ENCODE measurements at regions not wholly inside any gene's neighbourhood (a gene's known extent, or its start where the extent isn't known, plus 50 kb on each side); places are given as distances from the start of the nearest gene placed in this dataset.
"Not testable (repeated sequence)": the region's sequence is repeated elsewhere in the genome, so short reads cannot be mapped to it uniquely, and the experiment has no call there.

DNA sequence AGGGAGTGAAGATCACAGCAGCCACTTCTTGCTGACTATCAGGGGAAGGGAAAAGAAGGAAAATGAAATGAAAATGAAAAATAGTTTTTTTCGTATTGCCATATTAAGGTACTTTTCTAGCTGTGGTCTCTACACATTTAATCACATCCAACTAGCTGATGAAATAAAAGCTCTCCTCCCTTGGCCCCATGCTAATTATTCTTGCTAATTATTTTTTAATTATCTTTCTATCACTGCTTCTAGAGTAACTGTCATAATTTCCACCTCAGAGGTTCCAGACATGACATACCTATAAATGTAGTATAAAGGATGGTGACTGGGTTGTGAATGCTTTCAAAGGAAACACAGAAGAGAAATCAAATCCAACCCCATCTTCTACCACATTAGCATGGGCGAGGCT lies 334.1 kb upstream of the MAN1A1 start:
- no peaks in the 10 kb centered on the region for H3K9me3 Mint-ChIP-seq
- no peak for DNase-seq
- H3K4me1 Mint-ChIP-seq (ENCODE audit: low read depth), result no peaks in the 10 kb centered on the region
- no peaks in the 10 kb centered on the region for H3K27me3 Mint-ChIP-seq
- intact Hi-C loops (cut with micrococcal nuclease), result no loop called here
- H3K27ac Mint-ChIP-seq, result no peak overlapping the region
- no peaks in the 10 kb centered on the region for H3K36me3 Mint-ChIP-seq
- no peak overlapping the region for H3K4me3 Mint-ChIP-seq
- POLR2A ChIA-PET, result no interaction called here
- CTCF ChIA-PET, result no interaction called here

GRCh38 chr6:119683031-119683430 lies 333.5 kb upstream of the MAN1A1 start:
- ChIA-PET POLR2A (no interaction called here), CTCF (no interaction called here)
- no peaks in the 10 kb centered on the region for H3K27me3 Mint-ChIP-seq
- H3K4me3 Mint-ChIP-seq, result no peak overlapping the region
- no peak overlapping the region for H3K27ac Mint-ChIP-seq
- intact Hi-C loops (cut with micrococcal nuclease), result no loop called here
- no peaks in the 10 kb centered on the region for H3K4me1 Mint-ChIP-seq (ENCODE audit: low read depth)
- no peaks in the 10 kb centered on the region for H3K36me3 Mint-ChIP-seq
- no peak for DNase-seq
- no peaks in the 10 kb centered on the region for H3K9me3 Mint-ChIP-seq

DNA sequence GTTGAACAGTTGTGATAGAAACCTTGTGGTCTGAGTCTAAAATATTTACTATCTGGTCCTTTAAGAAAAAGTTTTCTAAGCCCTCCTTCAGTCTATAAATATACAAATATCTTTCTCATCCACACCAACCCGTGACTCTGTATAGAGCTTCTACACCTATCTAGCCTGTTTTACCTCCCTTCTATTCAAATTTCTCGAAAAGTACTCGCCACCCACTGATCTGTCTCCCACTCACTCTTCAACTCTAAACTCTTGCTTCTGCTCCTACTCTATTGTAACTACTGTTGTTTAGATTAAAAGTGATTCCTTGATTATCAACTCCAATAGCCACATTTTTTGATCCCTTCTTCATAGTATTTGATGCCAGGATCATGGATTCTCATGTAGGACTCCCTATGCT lies 329.4 kb upstream of the MAN1A1 start:
- no peaks in the 10 kb centered on the region for H3K27me3 Mint-ChIP-seq
- H3K27ac Mint-ChIP-seq, result no peak overlapping the region
- intact Hi-C loops (cut with micrococcal nuclease), result no loop called here
- no peaks in the 10 kb centered on the region for H3K4me1 Mint-ChIP-seq (ENCODE audit: low read depth)
- CTCF ChIA-PET, result no interaction called here
- POLR2A ChIA-PET, result no interaction called here
- DNase-seq, result no peak
- H3K9me3 Mint-ChIP-seq, result no peaks in the 10 kb centered on the region
- H3K36me3 Mint-ChIP-seq, result no peaks in the 10 kb centered on the region
- H3K4me3 Mint-ChIP-seq, result no peak overlapping the region

DNA sequence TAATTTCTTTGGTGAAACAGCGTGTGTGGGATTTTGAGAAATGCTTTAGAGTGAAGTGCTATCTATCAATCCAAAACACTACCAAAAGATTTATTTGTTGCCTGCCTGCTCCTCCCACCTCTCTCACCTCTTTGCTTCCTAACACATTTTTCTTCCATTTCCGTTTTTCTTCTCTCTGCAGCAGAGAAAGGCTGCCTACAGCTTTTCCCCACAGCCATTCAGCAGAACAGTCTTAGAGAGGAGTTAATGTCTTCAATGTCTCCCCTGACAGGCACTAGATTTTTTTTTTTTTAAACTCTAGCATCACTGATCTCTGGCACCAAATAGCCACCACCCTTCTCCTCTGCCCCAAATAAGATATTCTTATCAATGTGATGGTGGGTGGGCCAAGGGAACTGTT lies 327.8 kb upstream of the MAN1A1 start:
- POLR2A ChIA-PET, result no interaction called here
- intact Hi-C loops (cut with micrococcal nuclease), result no loop called here
- Mint-ChIP-seq H3K4me3 (no peak overlapping the region), H3K27me3 (no peaks in the 10 kb centered on the region), H3K9me3 (no peaks in the 10 kb centered on the region), H3K4me1 (ENCODE audit: low read depth) (no peaks in the 10 kb centered on the region), H3K27ac (no peak overlapping the region), H3K36me3 (no peaks in the 10 kb centered on the region)
- no peak for DNase-seq
- CTCF ChIA-PET, result no interaction called here

DNA sequence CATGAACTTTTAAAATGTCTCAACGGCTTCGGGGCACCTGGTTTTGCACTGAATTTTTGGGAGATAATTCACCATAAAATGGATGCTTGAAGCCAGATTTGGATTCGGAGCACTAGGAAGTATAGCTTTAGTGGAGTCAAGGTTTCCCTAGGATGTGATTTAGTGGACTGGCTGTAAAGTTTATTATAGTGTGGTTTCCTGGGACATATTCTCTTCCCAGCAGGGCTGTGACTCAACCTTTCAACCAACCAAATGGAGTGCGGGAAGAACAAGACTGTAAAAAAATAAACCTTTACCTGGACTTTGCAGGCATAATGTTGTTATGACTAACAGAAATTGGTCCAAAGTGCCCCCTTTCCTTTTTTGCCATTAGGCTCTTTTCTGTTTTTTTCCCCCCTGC lies 327.4 kb upstream of the MAN1A1 start:
- no peak for DNase-seq
- POLR2A ChIA-PET, result no interaction called here
- Mint-ChIP-seq H3K36me3 (no peaks in the 10 kb centered on the region), H3K27ac (no peak overlapping the region), H3K27me3 (no peaks in the 10 kb centered on the region), H3K9me3 (no peaks in the 10 kb centered on the region), H3K4me1 (ENCODE audit: low read depth) (no peaks in the 10 kb centered on the region), H3K4me3 (no peak overlapping the region)
- CTCF ChIA-PET, result no interaction called here
- intact Hi-C loops (cut with micrococcal nuclease), result no loop called here

DNA sequence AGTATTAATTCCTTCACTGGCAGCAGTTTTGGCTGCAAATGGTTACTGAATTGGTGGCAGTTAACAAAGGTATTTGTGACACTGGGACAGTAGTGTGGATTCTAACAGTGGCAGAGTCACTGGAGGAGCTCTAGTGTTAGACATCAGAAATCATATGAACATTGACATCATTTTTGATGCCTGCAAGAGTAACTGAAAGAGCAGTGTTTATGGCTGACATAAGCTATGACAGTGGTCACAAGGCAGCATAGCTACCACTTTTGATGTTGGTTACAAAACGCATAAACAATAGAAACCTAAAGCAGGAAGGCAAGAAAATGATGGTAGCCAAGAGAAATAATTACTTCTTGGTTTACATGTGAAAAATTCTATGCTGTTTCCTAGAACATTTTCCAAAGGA lies 326.7 kb upstream of the MAN1A1 start:
- no peaks in the 10 kb centered on the region for H3K27me3 Mint-ChIP-seq
- CTCF ChIA-PET, result no interaction called here
- no peaks in the 10 kb centered on the region for H3K36me3 Mint-ChIP-seq
- no peaks in the 10 kb centered on the region for H3K9me3 Mint-ChIP-seq
- H3K4me3 Mint-ChIP-seq, result no peak overlapping the region
- no peaks in the 10 kb centered on the region for H3K4me1 Mint-ChIP-seq (ENCODE audit: low read depth)
- H3K27ac Mint-ChIP-seq, result no peak overlapping the region
- no peak for DNase-seq
- intact Hi-C loops (cut with micrococcal nuclease), result no loop called here
- POLR2A ChIA-PET, result no interaction called here

DNA sequence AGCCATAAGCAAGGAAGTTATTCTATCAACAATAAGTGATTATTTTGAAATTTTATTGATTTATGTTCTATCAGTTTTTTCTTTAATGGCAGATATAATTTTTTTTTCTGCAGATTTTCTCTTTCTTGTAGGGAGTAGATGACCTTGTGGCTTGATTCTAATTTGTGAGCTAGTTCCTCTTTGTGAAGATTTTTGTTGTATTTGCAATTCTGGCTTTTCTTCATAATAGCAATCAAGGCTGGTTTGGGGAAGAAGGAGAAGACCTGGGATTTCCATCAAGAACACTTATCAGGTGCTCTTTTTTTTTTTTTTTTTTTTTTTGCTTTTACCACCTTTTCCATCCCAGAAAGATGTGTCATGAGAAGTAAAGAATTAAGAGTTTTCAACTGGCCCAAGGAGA lies 324.2 kb upstream of the MAN1A1 start:
- Mint-ChIP-seq H3K4me3 (no peak overlapping the region), H3K4me1 (ENCODE audit: low read depth) (no peaks in the 10 kb centered on the region), H3K36me3 (no peaks in the 10 kb centered on the region), H3K27me3 (no peaks in the 10 kb centered on the region), H3K9me3 (no peaks in the 10 kb centered on the region), H3K27ac (no peak overlapping the region)
- ChIA-PET CTCF (no interaction called here), POLR2A (no interaction called here)
- intact Hi-C loops (cut with micrococcal nuclease), result no loop called here
- no peak for DNase-seq

GRCh38 chr6:119672725-119673124 lies 323.2 kb upstream of the MAN1A1 start:
- DNase-seq, result no peak
- CTCF ChIA-PET, result no interaction called here
- Mint-ChIP-seq H3K27ac (no peak overlapping the region), H3K4me1 (ENCODE audit: low read depth) (no peaks in the 10 kb centered on the region), H3K27me3 (no peaks in the 10 kb centered on the region), H3K4me3 (no peak overlapping the region), H3K36me3 (no peaks in the 10 kb centered on the region), H3K9me3 (no peaks in the 10 kb centered on the region)
- POLR2A ChIA-PET, result no interaction called here
- intact Hi-C loops (cut with micrococcal nuclease), result no loop called here

DNA sequence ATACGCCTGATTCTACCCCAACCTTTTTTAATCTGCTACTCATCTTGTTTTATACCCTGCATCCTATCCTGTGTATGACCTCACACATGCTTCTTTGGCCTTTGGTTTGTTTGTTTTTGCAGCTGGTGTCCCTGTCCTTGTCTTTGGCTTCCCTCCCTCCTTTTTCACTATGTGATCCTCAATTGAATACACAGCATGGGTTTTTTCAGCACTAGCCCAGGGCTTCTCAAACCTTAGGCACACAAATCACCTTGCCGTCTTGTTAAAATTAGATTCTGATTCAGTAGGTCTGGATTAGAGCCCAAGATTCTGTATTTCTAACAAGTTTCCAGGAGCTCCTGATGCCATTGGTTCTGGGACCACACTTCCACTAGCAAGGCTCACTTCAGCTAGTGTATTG lies 321.5 kb upstream of the MAN1A1 start:
- Mint-ChIP-seq H3K36me3 (no peaks in the 10 kb centered on the region), H3K4me1 (ENCODE audit: low read depth) (no peaks in the 10 kb centered on the region), H3K9me3 (no peaks in the 10 kb centered on the region), H3K27ac (no peak overlapping the region), H3K27me3 (no peaks in the 10 kb centered on the region), H3K4me3 (no peak overlapping the region)
- ChIA-PET CTCF (no interaction called here), POLR2A (no interaction called here)
- intact Hi-C loops (cut with micrococcal nuclease), result no loop called here
- no peak for DNase-seq

GRCh38 chr6:119669221-119669620 lies 319.7 kb upstream of the MAN1A1 start:
- Mint-ChIP-seq H3K27ac (no peak overlapping the region), H3K4me3 (no peak overlapping the region), H3K36me3 (no peaks in the 10 kb centered on the region), H3K4me1 (ENCODE audit: low read depth) (no peaks in the 10 kb centered on the region), H3K27me3 (no peaks in the 10 kb centered on the region), H3K9me3 (no peaks in the 10 kb centered on the region)
- DNase-seq, result no peak
- ChIA-PET POLR2A (no interaction called here), CTCF (no interaction called here)
- intact Hi-C loops (cut with micrococcal nuclease), result no loop called here

- H3K27me3 Mint-ChIP-seq; H3K4me1 Mint-ChIP-seq (ENCODE audit: low read depth); DNase-seq; CTCF ChIA-PET; H3K27ac Mint-ChIP-seq; H3K36me3 Mint-ChIP-seq; H3K9me3 Mint-ChIP-seq; intact Hi-C loops (cut with micrococcal nuclease); H3K4me3 Mint-ChIP-seq; POLR2A ChIA-PET: not testable (repeated sequence)
Observed at GRCh38 chr6:119665432-119665831, 315.9 kb upstream of the MAN1A1 start.

GRCh38 chr6:119661628-119662027 lies 312.1 kb upstream of the MAN1A1 start:
- Mint-ChIP-seq H3K9me3 (no peaks in the 10 kb centered on the region), H3K27me3 (no peaks in the 10 kb centered on the region), H3K4me1 (ENCODE audit: low read depth) (no peaks in the 10 kb centered on the region), H3K4me3 (no peak overlapping the region), H3K27ac (no peak overlapping the region), H3K36me3 (no peaks in the 10 kb centered on the region)
- CTCF ChIA-PET, result no interaction called here
- POLR2A ChIA-PET, result no interaction called here
- DNase-seq, result no peak
- intact Hi-C loops (cut with micrococcal nuclease), result no loop called here

DNA sequence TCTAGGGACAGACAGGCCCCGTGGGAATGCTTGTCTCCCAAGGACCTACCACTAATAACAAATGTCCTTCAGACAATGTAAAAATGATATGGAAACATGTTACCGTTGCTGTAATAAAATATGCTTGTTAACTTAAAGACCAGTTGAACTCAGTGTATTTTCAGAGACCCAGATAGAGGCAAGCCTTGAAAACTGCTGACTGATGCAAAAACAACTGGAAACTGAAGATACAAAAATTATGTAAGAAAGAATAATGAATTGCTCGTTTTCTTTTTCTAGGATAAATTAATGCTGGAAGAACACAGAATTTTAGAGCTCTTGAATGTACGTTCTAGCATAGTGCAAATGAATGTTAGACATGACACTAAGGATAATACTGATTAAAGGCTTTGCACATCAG lies 311.5 kb upstream of the MAN1A1 start:
- Mint-ChIP-seq H3K36me3 (no peaks in the 10 kb centered on the region), H3K27ac (no peak overlapping the region), H3K9me3 (no peaks in the 10 kb centered on the region), H3K4me3 (no peak overlapping the region), H3K27me3 (no peaks in the 10 kb centered on the region), H3K4me1 (ENCODE audit: low read depth) (no peaks in the 10 kb centered on the region)
- POLR2A ChIA-PET, result no interaction called here
- DNase-seq, result no peak
- intact Hi-C loops (cut with micrococcal nuclease), result no loop called here
- CTCF ChIA-PET, result no interaction called here

DNA sequence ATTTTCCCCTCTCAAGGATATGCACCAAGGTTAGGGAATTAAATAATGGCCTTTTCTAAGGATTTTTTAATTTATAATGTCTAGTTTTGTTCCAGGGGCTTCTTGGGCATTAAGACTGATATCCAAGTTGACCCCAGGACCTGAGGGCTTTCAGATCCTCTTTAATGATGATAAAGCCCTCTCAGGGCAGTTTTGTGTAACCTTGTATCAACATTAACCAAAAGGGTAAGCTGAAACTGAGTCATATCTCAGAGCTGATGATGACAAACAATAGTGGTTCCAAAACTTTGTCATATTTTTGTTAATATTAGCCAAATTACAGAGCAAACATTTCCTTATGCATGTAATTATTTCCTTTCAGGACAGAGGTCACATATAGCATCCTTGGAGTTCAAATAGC lies 309.4 kb upstream of the MAN1A1 start:
- no peaks in the 10 kb centered on the region for H3K4me1 Mint-ChIP-seq (ENCODE audit: low read depth)
- intact Hi-C loops (cut with micrococcal nuclease), result no loop called here
- no peaks in the 10 kb centered on the region for H3K36me3 Mint-ChIP-seq
- CTCF ChIA-PET, result no interaction called here
- no peak overlapping the region for H3K27ac Mint-ChIP-seq
- H3K4me3 Mint-ChIP-seq, result no peak overlapping the region
- POLR2A ChIA-PET, result no interaction called here
- DNase-seq, result no peak
- no peaks in the 10 kb centered on the region for H3K9me3 Mint-ChIP-seq
- no peaks in the 10 kb centered on the region for H3K27me3 Mint-ChIP-seq

Measured in activated CD4-positive, alpha-beta memory T cell treated with anti-CD3 and anti-CD28 coated beads for 36 hours (primary cell).